Natural killer cell (primary cell): ENCODE measurements at regions not wholly inside any gene's neighbourhood (a gene's known extent, or its start where the extent isn't known, plus 50 kb on each side); places are given as distances from the start of the nearest gene placed in this dataset.

Source experiments
- ATAC-seq, 3 donors: fragments of 150-1000 bp in 2 of 3; fragments of 200-7000 bp in 1 of 3; cut with Tn5 transposase; 1 replicate in 1 of 3; 2 replicates in 2 of 3; pipeline ENCODE4 v1.10.0; 2021; ENCODE audit warnings: mild to moderate bottlenecking in 2 of 3, moderate library complexity in 2 of 3
- DNase-seq, 2 donors: peaks; one replicate each; pipeline versions ENCODE4 v3.0.0 to v3.0.0-alpha.2; 2013 to 2021; ENCODE audit warnings: mixed read lengths in 1 of 2
- H3K27ac ChIP-seq: one replicate; pipeline ENCODE4 v1.5.1; 2013; ENCODE audit warnings: mild to moderate bottlenecking, low read length
- H3K27me3 ChIP-seq: one replicate; pipeline ENCODE4 v1.6.1; 2013; ENCODE audit warnings: low read length; ENCODE audit not compliant: control insufficient read depth, insufficient read depth
- H3K36me3 ChIP-seq: one replicate; pipeline ENCODE4 v1.6.1; 2013; ENCODE audit warnings: low read length; ENCODE audit not compliant: control insufficient read depth, insufficient read depth
- H3K4me1 ChIP-seq: one replicate; pipeline ENCODE4 v1.6.1; 2013; ENCODE audit warnings: low read length; ENCODE audit not compliant: control insufficient read depth, insufficient read depth
- H3K4me3 ChIP-seq: one replicate; pipeline ENCODE4 v1.5.1; 2013; ENCODE audit warnings: low read length
- H3K9me3 ChIP-seq: one replicate; pipeline ENCODE4 v1.6.1; 2013; ENCODE audit warnings: low read length; ENCODE audit not compliant: control insufficient read depth, insufficient read depth
- H3K27ac Mint-ChIP-seq, 2 donors: one replicate each; pipeline ENCODE4 v1.8.0; 2022; ENCODE audit warnings: mild to moderate bottlenecking in 2 of 2, mixed read lengths in 2 of 2, moderate library complexity in 1 of 2
- H3K27me3 Mint-ChIP-seq, 2 donors: one replicate each; pipeline ENCODE4 v1.8.0; 2022; ENCODE audit warnings: low read depth in 2 of 2, mixed read lengths in 2 of 2
- H3K36me3 Mint-ChIP-seq: one replicate; pipeline ENCODE4 v1.8.0; 2022; ENCODE audit warnings: mixed read lengths
- H3K4me1 Mint-ChIP-seq, 2 donors: one replicate each; pipeline ENCODE4 v1.8.0; 2022; ENCODE audit warnings: mixed read lengths in 2 of 2
- H3K4me3 Mint-ChIP-seq: one replicate; pipeline ENCODE4 v1.8.0; 2022; ENCODE audit warnings: mild to moderate bottlenecking, moderate library complexity, mixed read lengths
- H3K9me3 Mint-ChIP-seq, 2 donors: one replicate each; pipeline ENCODE4 v1.8.0; 2022; ENCODE audit warnings: mixed read lengths in 2 of 2
- WGBS: methylation state at CpG from one replicate; pipeline ENCODE4 v1.1.7; 2013; ENCODE audit warnings: missing lambda C conversion rate; ENCODE audit not compliant: insufficient coverage; 5-methylcytosine and 5-hydroxymethylcytosine counted together
- intact Hi-C: fragments of 100-400 bp; cut with micrococcal nuclease; formaldehyde crosslinking; loops from one replicate; pipeline ENCODE4 v1.14.2; 2022
- TF ChIP-seq, protein P1 (sequence below): fragments of 200-600 bp; IDR thresholded peaks from one replicate; pipeline ENCODE4 v1.8.0; 2022; ENCODE audit warnings: antibody characterized with exemption

GRCh38 chr4:189117426-189117825, 823.2 kb upstream of the FRG1 start:
- no peaks in the 10 kb centered on the region for H3K27me3 Mint-ChIP-seq
- no peaks in the 10 kb centered on the region for H3K4me1 Mint-ChIP-seq
- no peaks in the 10 kb centered on the region for H3K36me3 Mint-ChIP-seq
- H3K9me3 Mint-ChIP-seq: peaks cover 8 to 10% of the 10 kb centered on the region in 2 donors
- no peak overlapping the region for H3K27ac Mint-ChIP-seq
- TF ChIP-seq, protein P1, sequence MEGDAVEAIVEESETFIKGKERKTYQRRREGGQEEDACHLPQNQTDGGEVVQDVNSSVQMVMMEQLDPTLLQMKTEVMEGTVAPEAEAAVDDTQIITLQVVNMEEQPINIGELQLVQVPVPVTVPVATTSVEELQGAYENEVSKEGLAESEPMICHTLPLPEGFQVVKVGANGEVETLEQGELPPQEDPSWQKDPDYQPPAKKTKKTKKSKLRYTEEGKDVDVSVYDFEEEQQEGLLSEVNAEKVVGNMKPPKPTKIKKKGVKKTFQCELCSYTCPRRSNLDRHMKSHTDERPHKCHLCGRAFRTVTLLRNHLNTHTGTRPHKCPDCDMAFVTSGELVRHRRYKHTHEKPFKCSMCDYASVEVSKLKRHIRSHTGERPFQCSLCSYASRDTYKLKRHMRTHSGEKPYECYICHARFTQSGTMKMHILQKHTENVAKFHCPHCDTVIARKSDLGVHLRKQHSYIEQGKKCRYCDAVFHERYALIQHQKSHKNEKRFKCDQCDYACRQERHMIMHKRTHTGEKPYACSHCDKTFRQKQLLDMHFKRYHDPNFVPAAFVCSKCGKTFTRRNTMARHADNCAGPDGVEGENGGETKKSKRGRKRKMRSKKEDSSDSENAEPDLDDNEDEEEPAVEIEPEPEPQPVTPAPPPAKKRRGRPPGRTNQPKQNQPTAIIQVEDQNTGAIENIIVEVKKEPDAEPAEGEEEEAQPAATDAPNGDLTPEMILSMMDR: no peak
- ATAC-seq: no peak
- H3K9me3 ChIP-seq: peaks cover 10% of the 10 kb centered on the region
- H3K4me1 ChIP-seq: no peaks in the 10 kb centered on the region
- H3K4me3 Mint-ChIP-seq: no peak overlapping the region
- no peak for DNase-seq
- no peak overlapping the region for H3K4me3 ChIP-seq
- H3K36me3 ChIP-seq: no peaks in the 10 kb centered on the region
- H3K27me3 ChIP-seq: no peaks in the 10 kb centered on the region
- WGBS: 75% methylated on average over 1 of the region's 1 CpG
- intact Hi-C loops: no loop called here
- H3K27ac ChIP-seq: no peak overlapping the region

DNA sequence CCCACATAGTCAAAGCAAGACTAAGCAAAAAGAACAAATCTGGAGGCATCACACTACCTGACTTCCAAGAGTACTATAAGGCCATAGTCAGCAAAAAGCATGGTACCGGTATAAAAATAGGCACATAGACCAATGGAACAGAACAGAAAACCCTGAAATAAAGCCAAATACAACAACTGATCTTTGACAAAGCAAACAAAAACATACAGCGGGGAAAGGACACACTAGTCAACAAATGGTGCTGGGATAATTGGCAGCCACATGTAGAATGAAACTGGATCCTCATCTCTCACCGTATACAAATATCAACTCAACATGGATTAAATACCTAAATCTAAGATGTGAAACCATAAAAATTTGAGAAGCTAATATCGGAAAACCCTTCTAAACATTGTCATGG, 819.3 kb upstream of the FRG1 start:
- no peaks in the 10 kb centered on the region for H3K4me1 Mint-ChIP-seq
- no peaks in the 10 kb centered on the region for H3K27me3 Mint-ChIP-seq
- ATAC-seq: no peak
- no peaks in the 10 kb centered on the region for H3K27me3 ChIP-seq
- H3K36me3 Mint-ChIP-seq: no peaks in the 10 kb centered on the region
- peaks cover 4% of the 10 kb centered on the region for H3K9me3 ChIP-seq
- TF ChIP-seq, protein P1: no peak
- DNase-seq: no peak
- H3K9me3 Mint-ChIP-seq: peaks cover 9 to 10% of the 10 kb centered on the region in 2 donors
- no peaks in the 10 kb centered on the region for H3K36me3 ChIP-seq
- no peaks in the 10 kb centered on the region for H3K4me1 ChIP-seq
- no peak overlapping the region for H3K27ac Mint-ChIP-seq
- no peak overlapping the region for H3K4me3 ChIP-seq
- intact Hi-C loops: no loop called here
- 88% methylated on average over 4 of the region's 4 CpGs for WGBS
- H3K4me3 Mint-ChIP-seq: no peak overlapping the region
- H3K27ac ChIP-seq: no peak overlapping the region

GRCh38 chr4:189124149-189124758, 816.4 kb upstream of the FRG1 start:
- ATAC-seq (no peak), DNase-seq (no peak)
- H3K9me3 ChIP-seq: no peaks in the 10 kb centered on the region
- TF ChIP-seq, protein P1: no peak
- H3K36me3 ChIP-seq: no peaks in the 10 kb centered on the region
- intact Hi-C loops: no loop called here
- no peak overlapping the region for H3K4me3 Mint-ChIP-seq
- H3K27ac ChIP-seq: no peak overlapping the region
- 52% methylated on average over 9 of the region's 10 CpGs for WGBS
- no peak overlapping the region for H3K4me3 ChIP-seq
- H3K4me1 Mint-ChIP-seq: no peaks in the 10 kb centered on the region
- no peaks in the 10 kb centered on the region for H3K27me3 Mint-ChIP-seq
- no peak overlapping the region for H3K27ac Mint-ChIP-seq
- H3K27me3 ChIP-seq: no peaks in the 10 kb centered on the region
- H3K4me1 ChIP-seq: no peaks in the 10 kb centered on the region
- H3K36me3 Mint-ChIP-seq: peaks cover 6% of the 10 kb centered on the region
- H3K9me3 Mint-ChIP-seq: peaks cover 4 to 8% of the 10 kb centered on the region in 2 donors

GRCh38 chr4:189124791-189125190, 815.9 kb upstream of the FRG1 start:
- ATAC-seq (no peak), DNase-seq (no peak)
- Histone ChIP-seq H3K36me3 (no peaks in the 10 kb centered on the region), H3K4me3 (no peak overlapping the region), H3K4me1 (no peaks in the 10 kb centered on the region), H3K9me3 (no peaks in the 10 kb centered on the region), H3K27ac (no peak overlapping the region), H3K27me3 (no peaks in the 10 kb centered on the region)
- Mint-ChIP-seq H3K4me1 (no peaks in the 10 kb centered on the region), H3K4me3 (no peak overlapping the region), H3K36me3 (peaks cover 6% of the 10 kb centered on the region), H3K27me3 (no peaks in the 10 kb centered on the region), H3K27ac (no peak overlapping the region), H3K9me3 (peaks cover 4 to 8% of the 10 kb centered on the region in 2 donors)
- TF ChIP-seq, protein P1: no peak
- intact Hi-C loops: no loop called here
- 82% methylated on average over 1 of the region's 4 CpGs for WGBS
